ENCODE measurements at regions not wholly inside any gene's neighbourhood (a gene's known extent, or its start where the extent isn't known, plus 50 kb on each side); places are given as distances from the start of the nearest gene placed in this dataset.

DNA sequence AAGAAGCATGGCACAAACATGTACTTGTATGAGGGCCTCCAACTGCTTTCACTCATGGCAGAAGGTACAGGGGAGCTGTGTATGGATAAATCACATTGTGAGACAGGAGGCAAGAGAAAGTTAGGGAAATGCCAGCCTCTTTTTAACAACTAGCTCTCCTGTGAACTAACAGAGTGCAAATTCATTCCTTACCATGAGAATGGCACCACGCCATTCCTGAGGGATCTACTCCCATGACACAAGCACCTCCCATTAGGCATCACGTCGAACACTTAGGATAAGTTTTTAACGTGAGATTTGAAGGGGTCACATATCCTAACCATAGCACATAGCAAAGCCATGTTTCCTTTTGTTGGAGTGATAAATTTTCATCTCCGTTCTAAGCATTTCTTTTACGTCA, 747.2 kb upstream of the CHD1 start:
- TF ChIP-seq, protein P1, sequence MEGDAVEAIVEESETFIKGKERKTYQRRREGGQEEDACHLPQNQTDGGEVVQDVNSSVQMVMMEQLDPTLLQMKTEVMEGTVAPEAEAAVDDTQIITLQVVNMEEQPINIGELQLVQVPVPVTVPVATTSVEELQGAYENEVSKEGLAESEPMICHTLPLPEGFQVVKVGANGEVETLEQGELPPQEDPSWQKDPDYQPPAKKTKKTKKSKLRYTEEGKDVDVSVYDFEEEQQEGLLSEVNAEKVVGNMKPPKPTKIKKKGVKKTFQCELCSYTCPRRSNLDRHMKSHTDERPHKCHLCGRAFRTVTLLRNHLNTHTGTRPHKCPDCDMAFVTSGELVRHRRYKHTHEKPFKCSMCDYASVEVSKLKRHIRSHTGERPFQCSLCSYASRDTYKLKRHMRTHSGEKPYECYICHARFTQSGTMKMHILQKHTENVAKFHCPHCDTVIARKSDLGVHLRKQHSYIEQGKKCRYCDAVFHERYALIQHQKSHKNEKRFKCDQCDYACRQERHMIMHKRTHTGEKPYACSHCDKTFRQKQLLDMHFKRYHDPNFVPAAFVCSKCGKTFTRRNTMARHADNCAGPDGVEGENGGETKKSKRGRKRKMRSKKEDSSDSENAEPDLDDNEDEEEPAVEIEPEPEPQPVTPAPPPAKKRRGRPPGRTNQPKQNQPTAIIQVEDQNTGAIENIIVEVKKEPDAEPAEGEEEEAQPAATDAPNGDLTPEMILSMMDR (IDR thresholded peaks at IDR 0.05; ENCODE audit: low read length): no peak
- no peak for TF ChIP-seq EZH2 (optimal IDR thresholded peaks at IDR 0.05; ENCODE audit: low read depth, low read length)

All from MM.1S (cell line).